ENCODE measurements at regions not wholly inside any gene's neighbourhood (a gene's known extent, or its start where the extent isn't known, plus 50 kb on each side); places are given as distances from the start of the nearest gene placed in this dataset.
A peak's percentile ranks its signal among the peaks of the same experiment; 100 is the strongest.
"Not testable (repeated sequence)": the region's sequence is repeated elsewhere in the genome, so short reads cannot be mapped to it uniquely, and the experiment has no call there.

DNA sequence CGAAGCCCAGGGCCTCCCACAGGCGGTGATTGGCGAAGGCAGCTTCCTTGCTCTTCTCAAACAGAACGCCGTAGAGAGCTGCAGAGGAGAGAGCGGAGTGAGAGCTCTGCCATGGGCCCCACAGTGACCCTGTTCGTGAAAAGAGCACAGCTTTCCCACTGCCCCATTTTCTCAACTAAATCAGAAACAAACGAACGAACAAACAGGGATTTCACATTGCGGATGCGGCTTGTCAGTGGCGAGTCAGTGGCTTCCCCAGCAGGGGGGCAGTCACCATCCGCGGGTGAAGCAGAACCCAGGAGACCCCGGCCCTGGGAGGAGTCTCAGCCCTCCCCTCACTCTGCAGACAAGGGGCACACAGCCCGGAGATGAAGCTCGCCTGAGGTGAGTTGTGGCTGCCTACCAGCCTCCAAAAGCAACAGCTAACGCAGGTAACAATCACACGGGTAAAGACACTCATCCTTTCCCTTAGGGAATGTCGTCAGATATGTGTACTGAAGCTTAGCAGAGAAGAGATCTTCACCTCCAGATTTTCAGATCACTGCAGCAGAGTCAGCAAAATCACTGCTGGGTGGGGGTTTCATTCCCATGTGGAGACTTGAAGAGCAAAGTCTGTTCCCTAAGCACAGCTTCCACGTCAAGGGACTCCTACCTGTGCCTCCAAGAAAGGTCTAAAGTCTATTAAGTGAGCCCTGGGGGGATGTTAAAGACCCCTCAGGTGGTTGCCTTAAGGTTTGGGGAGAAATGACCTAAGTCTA lies 51.2 kb upstream of the GPR31 start:
- DNase-seq (ENCODE audit: low read depth in 2 of 3, low spot score in 2 of 3), result no peak

DNA sequence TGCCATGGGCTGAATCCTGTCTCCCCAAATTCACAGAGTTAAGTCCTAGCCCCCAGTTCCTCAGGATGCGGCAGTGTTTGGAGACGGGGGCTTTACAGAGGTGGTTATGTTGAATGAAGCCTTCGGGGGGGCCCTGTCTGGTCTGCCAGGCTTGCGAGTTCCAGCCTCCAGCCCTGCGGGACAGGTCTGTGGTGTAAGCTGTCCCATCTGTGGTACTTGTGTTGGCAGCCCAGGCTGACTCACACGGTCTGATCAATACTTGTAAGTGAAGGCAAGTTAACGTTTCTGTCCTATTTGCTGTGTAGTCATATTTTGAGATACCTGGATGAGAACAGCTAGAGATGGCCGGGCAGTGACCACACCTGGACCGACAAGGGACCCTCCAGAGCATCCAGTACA lies 51.8 kb upstream of the GPR31 start:
- no peak for DNase-seq (ENCODE audit: low read depth in 2 of 3, low spot score in 2 of 3)

DNA sequence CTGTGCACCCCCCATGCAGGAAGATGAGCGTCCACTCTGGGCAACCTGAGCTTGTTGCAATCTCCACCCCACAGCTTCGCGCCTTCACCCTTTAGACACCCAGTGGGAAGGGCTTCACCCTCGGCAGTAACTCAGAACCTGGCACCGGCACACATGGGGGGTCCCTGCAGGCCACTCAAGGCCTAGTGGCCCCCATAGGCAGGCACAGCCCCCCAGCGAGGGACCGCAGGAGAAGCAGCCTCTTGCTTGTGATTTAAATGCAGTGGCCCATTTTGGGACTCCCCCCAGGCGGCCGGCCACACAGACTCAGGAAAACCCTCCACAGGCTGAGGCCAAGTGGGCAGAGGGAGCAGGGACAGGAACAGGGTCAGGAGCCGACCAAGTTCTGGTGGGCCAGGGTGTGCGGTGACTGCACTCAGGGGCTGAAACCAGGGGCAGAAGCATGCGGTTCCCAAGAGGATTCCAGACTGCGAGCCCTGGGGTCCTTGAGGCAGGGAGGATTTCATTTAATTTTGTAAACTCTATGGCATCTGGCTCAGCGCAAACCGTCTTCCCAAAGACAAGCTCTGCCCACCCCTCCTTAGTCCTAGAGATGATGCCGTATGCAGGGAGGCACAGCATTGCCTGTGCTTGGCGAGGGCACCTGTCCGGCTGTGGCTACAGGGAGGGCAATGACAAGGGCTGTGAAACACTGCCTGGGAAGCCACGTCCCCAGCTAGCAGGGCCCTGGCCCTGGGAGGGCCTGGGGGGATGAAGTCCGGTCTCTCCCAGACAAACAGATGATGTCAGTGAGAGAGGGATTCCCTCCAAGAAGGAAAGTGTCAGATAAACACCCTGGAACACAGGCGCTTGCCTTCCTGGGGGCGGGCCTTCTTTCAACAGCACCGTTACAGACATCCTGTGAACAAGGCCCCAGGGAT lies 52.9 kb upstream of the GPR31 start:
- DNase-seq (ENCODE audit: low read depth in 2 of 3, low spot score in 2 of 3), result no peak

DNA sequence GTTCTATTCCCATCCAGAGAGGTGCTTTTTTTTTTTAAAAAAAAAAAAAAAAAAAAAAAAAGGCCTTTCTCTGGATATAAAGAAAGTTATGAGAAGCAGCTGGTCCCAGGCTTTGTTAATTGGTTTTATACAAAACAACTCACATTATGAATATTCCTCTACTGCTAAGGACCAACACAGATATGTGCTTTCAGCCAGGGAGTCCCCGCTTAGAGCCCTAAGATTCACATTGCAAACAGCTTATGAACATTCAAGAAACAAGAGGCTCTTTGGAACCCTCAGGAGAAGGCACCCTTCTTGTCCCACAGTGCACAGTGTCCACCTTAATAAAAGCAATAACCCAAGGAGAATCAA lies 53.5 kb upstream of the GPR31 start:
- DNase-seq (ENCODE audit: low read depth in 2 of 3, low spot score in 2 of 3), result no peak

DNA sequence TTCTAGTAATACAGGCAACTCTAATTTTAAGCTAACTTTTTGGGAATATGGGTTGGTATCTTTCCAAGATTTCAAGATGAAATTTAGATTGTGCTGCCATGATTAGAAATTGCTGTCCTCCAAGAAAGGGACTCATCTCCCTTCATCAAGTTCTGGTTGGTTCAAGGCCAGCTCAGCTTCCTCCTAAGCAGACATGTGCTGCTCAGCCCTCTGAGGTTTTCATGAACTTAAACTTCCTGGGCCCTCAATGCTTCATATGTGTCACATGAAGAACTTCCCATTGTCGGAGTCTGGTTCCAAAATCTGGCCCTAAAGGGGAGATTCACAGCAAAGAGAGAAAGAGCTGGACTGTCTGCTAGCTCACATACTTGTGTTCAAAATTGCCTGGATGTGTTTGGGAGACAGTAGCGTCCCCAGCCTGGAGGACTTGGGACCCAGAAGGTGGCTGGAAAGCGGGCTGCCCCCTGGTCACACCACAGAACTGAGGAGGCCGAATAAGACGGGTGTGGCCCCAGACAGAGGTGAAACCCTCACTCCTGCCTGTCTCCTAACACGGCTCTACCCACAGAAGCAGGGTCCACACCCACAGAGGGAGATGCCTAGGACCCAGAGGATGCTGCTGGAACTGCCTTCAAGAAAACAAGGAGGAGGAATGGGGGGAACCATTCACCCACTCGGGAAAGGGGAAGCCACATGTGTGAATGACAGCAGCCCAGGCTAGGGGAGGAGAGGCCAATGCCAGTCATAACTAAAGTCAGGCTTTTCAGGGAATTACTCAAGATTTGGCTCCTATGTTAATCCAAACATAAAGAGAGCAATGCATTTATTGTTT lies 54.3 kb upstream of the GPR31 start:
- DNase-seq (ENCODE audit: low read depth in 2 of 3, low spot score in 2 of 3), result no peak

DNA sequence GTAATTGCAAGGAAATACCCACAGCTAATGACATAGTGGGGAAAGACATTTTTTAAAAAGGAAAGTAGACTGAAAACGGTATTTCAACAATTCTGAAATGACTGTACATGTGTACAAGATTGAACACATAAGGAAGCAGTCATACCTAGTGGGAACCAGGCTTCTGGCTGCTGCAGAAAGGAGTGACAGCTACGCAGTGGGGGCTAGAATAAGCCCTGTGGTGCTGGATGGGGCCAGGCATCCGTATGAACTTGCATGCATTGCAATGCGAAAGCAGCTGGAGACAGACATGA lies 54.9 kb upstream of the GPR31 start:
- DNase-seq (ENCODE audit: low read depth in 2 of 3, low spot score in 2 of 3), result no peak

DNA sequence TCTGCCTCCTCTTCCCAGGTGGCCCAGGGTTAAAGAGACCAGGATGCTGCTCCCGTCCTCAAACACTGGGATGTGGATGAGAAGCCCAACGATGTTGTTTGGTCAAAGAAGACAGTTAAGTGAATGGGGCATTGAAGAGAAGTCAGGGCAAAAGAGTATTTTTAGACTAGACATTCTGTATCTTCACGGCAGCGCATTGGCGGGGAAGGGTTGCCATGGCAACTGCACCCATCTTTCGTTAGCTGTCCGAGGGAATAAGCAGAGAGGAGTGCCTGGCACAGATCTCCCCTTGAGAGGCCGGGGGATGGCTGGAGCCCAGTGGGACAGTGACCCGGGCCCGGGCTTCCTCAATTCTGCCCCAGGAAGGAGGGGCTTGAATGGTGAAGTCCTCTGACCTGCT lies 56.4 kb upstream of the GPR31 start:
- DNase-seq (ENCODE audit: low read depth in 2 of 3, low spot score in 2 of 3), result no peak

DNA sequence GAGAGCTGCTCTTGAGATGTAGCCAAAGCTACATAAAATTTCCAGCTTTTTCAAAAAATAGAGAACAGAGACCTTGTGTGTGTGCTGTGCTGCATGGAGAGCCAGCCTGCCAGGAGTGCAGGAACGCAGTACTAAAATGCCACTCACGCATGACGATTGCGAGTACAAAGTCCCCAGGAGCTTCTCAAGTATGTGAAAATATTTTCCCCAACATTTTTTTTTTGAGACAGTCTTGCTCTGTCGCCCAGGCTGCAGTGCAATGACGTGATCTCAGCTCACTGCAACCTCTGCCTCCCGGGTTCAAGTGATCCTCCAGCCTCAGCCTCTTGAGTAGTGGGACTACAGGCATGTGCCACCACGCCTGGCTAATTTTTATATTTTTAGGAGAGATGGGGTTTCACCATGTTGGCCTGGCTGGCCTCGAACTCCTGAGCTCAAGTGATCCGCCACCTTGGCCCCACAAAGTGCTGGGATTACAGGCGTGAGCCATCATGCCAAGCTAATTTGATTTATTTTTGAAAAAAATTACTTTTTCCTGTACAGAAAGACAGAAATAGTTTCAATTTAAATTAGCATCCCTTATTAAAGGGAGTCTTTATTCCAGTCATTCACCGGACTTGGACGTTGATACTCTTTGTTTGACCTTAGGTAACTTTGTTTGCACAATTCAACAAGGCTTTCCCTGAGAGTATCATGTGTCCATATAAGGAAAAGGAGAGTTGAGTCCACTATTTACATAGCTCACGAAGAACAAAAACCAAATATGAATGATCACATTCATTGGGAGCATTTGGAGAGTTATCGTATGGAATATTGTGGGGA lies 57.9 kb upstream of the GPR31 start:
- not testable (repeated sequence) for DNase-seq (ENCODE audit: low read depth in 2 of 3, low spot score in 2 of 3)

DNA sequence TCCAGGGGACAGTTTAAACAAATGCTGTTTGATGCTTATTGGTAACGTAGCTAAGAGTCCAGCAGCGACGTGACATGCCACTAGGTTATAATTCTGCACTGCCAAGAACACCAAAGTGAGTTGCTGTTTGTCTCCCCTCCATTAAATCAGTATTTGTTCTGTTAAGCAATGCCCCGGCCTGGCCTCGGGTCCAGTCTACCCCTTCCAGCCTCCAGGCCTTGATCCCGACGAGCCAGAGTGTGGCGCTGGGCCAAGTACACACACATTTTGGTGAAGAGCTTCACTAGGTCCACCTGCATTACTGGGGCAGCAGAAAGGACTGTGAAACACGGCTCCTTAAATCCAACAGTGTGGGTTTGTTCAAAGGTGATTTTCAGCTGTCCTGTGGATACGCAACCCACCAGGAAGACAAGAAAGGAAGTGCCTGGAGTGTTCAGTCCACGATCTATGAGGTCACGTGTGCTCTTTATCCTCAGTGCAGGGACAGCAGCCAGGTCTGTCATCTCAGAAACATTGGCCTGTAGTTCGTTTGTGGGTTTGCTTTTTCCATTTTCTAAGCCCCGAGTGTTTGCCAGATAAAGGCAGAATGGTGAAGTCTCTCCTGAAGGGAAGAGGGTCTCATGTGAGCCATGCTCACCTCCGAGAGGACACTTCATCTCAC lies 58.7 kb upstream of the GPR31 start:
- not testable (repeated sequence) for DNase-seq (ENCODE audit: low read depth in 2 of 3, low spot score in 2 of 3)

DNA sequence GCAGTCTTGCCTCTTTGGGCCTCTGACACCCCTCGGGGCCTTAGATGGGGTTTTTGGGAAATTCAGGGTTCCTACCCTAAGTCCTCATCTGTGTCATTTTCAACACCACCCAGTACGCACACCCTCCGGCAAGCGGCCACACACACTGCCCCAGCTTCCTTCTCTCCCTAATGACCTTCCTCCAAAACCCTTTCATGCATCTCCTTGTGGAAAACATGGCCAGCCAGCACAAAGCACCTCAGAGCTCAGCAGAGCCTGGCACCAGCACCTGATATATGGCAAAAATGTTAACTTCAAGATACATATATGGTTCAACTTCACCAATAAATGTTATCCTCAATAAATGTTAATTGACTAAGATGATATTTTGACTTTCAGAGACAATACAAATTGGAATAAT lies 59.3 kb upstream of the GPR31 start:
- not testable (repeated sequence) for DNase-seq (ENCODE audit: low read depth in 2 of 3, low spot score in 2 of 3)

DNA sequence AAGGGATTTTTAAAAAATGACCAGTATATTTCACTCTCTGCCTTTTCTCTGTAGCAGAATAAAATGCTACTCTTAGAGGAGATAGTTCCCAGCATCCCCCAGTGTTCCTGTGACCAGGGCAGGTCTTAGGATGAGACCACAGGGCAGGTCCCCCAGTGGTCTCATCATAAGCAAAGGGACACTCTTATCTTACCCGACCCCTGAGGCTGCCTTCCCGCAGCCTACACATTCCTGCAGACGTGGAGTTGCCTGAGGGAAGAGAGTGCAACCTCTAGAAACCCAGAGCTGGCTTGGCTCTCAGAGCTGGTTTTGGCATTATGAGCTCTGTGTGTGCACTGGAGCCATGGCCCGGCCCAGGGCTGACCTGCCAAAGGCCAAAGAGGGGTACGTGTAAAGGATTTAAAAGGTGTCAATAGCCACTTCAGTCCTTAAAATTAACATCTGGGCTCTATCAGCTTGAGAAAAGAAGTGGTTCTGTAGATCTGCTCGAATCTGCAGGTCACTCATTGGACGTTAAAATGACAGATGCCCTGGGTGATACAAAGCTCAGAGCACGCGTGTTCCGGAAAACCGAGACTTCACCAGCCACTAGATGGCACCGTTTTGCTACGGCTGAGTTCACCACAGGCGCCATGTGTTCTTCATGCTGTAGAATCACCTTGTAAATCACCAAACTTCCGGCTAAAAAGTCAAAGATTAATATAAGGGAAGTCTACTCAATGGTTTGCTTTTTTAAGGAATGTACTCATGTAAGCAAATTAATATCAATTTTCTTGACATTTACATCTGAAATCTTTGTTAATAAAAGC lies 60.4 kb upstream of the GPR31 start:
- peak; percentile 5 to 53 (median 14) for DNase-seq (ENCODE audit: low read depth in 2 of 3, low spot score in 2 of 3)

DNA sequence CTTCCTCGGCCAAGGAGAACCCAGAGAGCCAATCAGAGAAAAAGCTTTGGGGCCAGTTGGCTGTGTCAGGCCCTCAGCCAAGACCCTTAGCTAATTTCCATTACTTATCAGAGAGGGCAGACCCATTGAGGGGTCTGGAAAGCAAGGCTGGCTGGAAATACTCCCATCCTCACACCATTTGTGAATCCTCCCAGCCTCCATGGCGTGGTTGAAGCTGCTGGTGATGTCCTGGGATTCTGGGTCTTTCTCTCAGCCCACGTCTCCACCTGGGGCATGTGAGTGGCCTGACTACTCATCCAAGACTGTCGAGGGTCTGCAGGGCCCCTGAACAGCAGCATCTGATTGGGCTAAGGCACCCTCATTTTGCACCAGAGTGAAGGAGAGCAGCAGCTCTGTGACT lies 61.3 kb upstream of the GPR31 start:
- DNase-seq (ENCODE audit: low read depth in 2 of 3, low spot score in 2 of 3), result not testable (repeated sequence)

DNA sequence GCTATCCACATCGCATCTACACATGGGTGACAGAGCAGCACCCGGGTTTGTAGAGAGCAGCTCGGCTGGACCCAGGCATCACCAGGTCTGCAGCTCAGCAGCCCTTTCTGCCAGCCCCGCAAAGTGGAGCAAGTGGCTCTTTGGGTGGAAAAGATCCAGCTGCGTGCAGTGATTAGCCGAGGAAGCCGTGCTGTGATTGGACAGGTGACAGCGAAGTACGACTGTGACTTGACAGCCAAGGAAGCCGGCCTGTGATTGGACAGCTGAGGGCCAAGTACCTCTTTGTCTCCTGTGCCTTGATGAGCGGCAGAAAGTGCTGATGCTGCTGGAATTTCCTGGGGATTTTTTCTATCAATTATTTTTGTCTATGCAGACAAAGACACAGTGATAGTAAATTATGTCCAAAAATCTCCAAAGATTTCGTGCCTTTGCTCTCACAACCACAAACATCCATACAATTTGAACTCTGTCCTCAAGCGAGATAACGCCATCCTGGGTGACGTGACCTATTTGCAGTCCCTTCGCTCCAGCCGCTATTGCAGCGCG lies 62.3 kb upstream of the GPR31 start:
- no peak for DNase-seq (ENCODE audit: low read depth in 2 of 3, low spot score in 2 of 3)

DNA sequence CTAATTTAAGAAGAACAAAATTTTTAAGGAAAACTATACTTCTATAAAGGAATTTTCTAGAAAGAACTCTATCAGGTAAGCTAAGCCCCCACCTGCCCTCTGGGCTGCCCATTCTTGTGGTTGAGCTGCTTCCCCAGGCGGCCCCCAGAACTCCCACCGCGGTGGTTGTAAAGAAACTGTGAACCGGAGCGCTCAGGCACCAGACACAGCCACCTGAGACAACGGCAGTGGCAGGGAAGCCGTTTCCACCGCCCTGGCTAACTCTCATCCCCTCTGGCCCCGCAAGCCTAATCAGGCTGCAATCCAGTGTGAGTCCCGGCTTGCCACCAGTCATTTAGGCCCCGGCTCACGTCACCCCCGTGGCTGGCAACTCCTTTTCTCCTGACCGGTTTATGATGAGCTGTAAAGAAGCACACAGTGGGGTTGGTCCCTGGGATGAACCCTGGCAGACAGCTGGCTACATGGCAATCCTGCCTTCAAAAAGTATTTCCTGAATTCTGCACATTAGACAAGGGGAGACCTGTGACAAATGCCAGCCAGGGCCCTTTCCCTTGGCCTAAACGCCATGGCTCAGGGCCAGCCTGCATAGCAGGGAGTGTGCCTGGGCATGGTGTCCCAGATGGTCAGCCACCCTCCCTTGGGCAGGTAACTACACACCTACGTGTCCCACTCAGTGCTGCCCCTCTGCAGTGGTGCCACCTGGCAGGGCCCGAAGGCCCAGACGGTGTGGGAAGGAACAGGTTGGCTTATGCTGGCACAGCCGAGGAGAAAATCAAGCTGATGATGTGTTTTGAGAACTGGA lies 63.8 kb upstream of the GPR31 start:
- DNase-seq (ENCODE audit: low read depth in 2 of 3, low spot score in 2 of 3), result no peak

DNA sequence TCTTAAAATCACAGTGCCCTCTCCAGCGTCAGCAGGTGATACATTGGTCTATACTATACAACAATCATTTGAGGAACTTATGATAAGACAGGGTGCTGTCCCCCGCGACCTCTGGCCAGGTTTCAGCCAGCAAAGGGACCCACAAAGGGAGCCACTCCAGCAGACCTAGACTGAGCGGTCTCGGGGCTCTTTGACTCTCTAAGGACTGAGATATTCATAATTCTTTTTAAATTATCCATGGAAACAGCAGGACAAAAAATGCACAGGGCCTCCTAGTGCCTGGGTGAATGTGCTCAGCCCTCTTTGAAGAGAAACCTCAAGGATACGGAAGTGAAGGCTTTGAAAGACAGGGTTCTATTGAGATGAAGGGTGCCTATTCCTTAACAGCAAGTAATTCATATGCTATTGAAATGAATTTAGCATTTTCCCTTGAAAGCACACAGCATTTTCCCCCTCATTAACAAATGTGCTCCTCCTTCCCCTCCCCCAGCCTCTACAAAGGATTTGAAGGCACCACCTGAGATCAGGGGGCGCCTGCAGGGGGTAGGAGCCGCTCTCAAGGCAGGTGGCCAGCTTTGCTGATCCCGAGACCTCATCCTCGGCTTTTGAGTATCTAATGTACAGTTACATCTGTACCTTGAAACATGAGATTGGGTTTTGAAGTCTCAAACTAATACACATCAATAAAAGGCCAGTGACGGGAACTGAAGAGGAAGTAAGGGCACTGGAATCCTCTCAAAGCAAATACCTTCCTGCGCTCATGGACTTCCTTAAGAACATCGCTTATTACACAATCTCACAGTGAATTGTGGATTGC lies 65.3 kb upstream of the UNC93A start:
- DNase-seq (ENCODE audit: low read depth in 2 of 3, low spot score in 2 of 3), result not testable (repeated sequence)

DNA sequence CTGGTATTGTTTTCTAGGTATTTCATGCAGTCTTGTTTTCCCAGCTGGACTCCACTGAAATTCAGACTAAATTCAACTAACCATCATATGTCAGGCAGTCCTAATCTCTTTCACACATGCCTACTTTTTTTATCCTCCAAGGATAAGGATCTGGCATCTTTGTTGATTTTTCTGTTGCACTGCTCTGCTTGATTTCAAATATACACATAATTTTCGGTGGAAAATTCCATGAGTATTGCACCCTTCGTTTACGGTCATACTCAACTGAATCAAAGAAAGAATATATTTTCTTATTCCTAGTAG lies 64.8 kb upstream of the UNC93A start:
- no peak for DNase-seq (ENCODE audit: low read depth in 2 of 3, low spot score in 2 of 3)

DNA sequence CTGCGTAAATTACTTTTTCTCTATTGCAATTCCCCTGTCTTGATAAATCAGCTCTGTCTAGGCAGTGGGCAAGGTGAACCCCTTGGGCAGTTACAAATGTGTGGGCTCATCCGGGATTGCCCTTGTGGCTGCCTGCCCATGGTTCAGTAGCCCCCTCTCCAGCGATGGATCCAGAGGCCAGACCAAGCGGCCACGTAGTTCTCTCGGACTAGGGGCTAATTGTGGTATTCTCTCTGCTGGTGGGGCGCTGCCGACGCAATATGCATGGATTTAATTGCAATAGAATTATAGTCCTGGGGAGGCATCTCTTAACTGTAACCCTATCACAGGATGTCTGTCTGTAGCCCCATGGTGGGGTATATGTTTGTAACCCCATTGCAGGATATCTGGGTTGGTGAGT lies 64.3 kb upstream of the UNC93A start:
- no peak for DNase-seq (ENCODE audit: low read depth in 2 of 3, low spot score in 2 of 3)
